ENCODE measurements at regions not wholly inside any gene's neighbourhood (a gene's known extent, or its start where the extent isn't known, plus 50 kb on each side); places are given as distances from the start of the nearest gene placed in this dataset.

- TF ChIP-seq CTCF (IDR thresholded peaks at IDR 0.05; ENCODE audit: low read depth, low read length), result no peak
- TF ChIP-seq EZH2phosphoT487 (IDR thresholded peaks at IDR 0.05; ENCODE audit: low read depth), result no peak
- no peaks in the 10 kb centered on the region for H3K27me3 ChIP-seq (ENCODE audit: low read depth, low read length)
- no peak overlapping the region for H3K4me3 ChIP-seq (ENCODE audit: low read length)
- H3K27ac ChIP-seq (ENCODE audit: low read length), result no peak overlapping the region
- no peaks in the 10 kb centered on the region for H3K36me3 ChIP-seq (replicated peaks; ENCODE audit: low read depth, low read length)
- no peaks in the 10 kb centered on the region for H3K79me2 ChIP-seq (ENCODE audit: low read length)
- H3K9ac ChIP-seq (ENCODE audit: low read length), result no peak overlapping the region
- H2AFZ ChIP-seq (ENCODE audit: low read depth, low read length), result no peak overlapping the region
- H3K9me3 ChIP-seq (ENCODE audit: insufficient read depth, low read length), result no peaks in the 10 kb centered on the region
- H4K20me1 ChIP-seq (ENCODE audit: insufficient read depth, low read length), result no peaks in the 10 kb centered on the region
- peaks cover 22% of the 10 kb centered on the region for H3K4me1 ChIP-seq (ENCODE audit: low read length)
- H3K4me2 ChIP-seq (ENCODE audit: low read length), result no peak overlapping the region
These were observed 651.3 kb upstream of the MIS18BP1 start for GRCh38 chr14:45904314-45904713.

GRCh38 chr14:45902241-45902640 lies 649.2 kb upstream of the MIS18BP1 start:
- H3K9me3 ChIP-seq (ENCODE audit: insufficient read depth, low read length), result no peaks in the 10 kb centered on the region
- peaks cover 18% of the 10 kb centered on the region for H3K4me1 ChIP-seq (ENCODE audit: low read length)
- H3K9ac ChIP-seq (ENCODE audit: low read length), result no peak overlapping the region
- no peak overlapping the region for H3K27ac ChIP-seq (ENCODE audit: low read length)
- no peaks in the 10 kb centered on the region for H3K79me2 ChIP-seq (ENCODE audit: low read length)
- no peak overlapping the region for H3K4me3 ChIP-seq (ENCODE audit: low read length)
- H4K20me1 ChIP-seq (ENCODE audit: insufficient read depth, low read length), result no peaks in the 10 kb centered on the region
- H3K27me3 ChIP-seq (ENCODE audit: low read depth, low read length), result no peaks in the 10 kb centered on the region
- no peak overlapping the region for H2AFZ ChIP-seq (ENCODE audit: low read depth, low read length)
- no peak for TF ChIP-seq CTCF (IDR thresholded peaks at IDR 0.05; ENCODE audit: low read depth, low read length)
- no peak for TF ChIP-seq EZH2phosphoT487 (IDR thresholded peaks at IDR 0.05; ENCODE audit: low read depth)
- H3K36me3 ChIP-seq (replicated peaks; ENCODE audit: low read depth, low read length), result no peaks in the 10 kb centered on the region
- no peak overlapping the region for H3K4me2 ChIP-seq (ENCODE audit: low read length)

- H3K4me2 ChIP-seq (ENCODE audit: low read length), result no peak overlapping the region
- H2AFZ ChIP-seq (ENCODE audit: low read depth, low read length), result no peak overlapping the region
- no peaks in the 10 kb centered on the region for H3K9me3 ChIP-seq (ENCODE audit: insufficient read depth, low read length)
- no peaks in the 10 kb centered on the region for H3K4me1 ChIP-seq (ENCODE audit: low read length)
- H3K79me2 ChIP-seq (ENCODE audit: low read length), result no peaks in the 10 kb centered on the region
- no peaks in the 10 kb centered on the region for H3K27me3 ChIP-seq (ENCODE audit: low read depth, low read length)
- no peaks in the 10 kb centered on the region for H3K36me3 ChIP-seq (replicated peaks; ENCODE audit: low read depth, low read length)
- TF ChIP-seq EZH2phosphoT487 (IDR thresholded peaks at IDR 0.05; ENCODE audit: low read depth), result no peak
- no peak overlapping the region for H3K4me3 ChIP-seq (ENCODE audit: low read length)
- H3K27ac ChIP-seq (ENCODE audit: low read length), result no peak overlapping the region
- H3K9ac ChIP-seq (ENCODE audit: low read length), result no peak overlapping the region
- no peaks in the 10 kb centered on the region for H4K20me1 ChIP-seq (ENCODE audit: insufficient read depth, low read length)
These were observed 644.4 kb upstream of the MIS18BP1 start for GRCh38 chr14:45897439-45897838.

- H3K9ac ChIP-seq (ENCODE audit: low read length), result no peak overlapping the region
- TF ChIP-seq EZH2phosphoT487 (IDR thresholded peaks at IDR 0.05; ENCODE audit: low read depth) (no peak), CTCF (IDR thresholded peaks at IDR 0.05; ENCODE audit: low read depth, low read length) (no peak)
- H3K4me3 ChIP-seq (ENCODE audit: low read length), result no peak overlapping the region
- no peaks in the 10 kb centered on the region for H3K9me3 ChIP-seq (ENCODE audit: insufficient read depth, low read length)
- H3K4me1 ChIP-seq (ENCODE audit: low read length), result 0 out of 2 replicates have a peak, but pooled peaks cover 4% of the 10 kb centered on the region
- no peak overlapping the region for H3K4me2 ChIP-seq (ENCODE audit: low read length)
- H3K27me3 ChIP-seq (ENCODE audit: low read depth, low read length), result no peaks in the 10 kb centered on the region
- no peaks in the 10 kb centered on the region for H3K36me3 ChIP-seq (replicated peaks; ENCODE audit: low read depth, low read length)
- no peak overlapping the region for H2AFZ ChIP-seq (ENCODE audit: low read depth, low read length)
- no peaks in the 10 kb centered on the region for H4K20me1 ChIP-seq (ENCODE audit: insufficient read depth, low read length)
- no peaks in the 10 kb centered on the region for H3K79me2 ChIP-seq (ENCODE audit: low read length)
- no peak overlapping the region for H3K27ac ChIP-seq (ENCODE audit: low read length)
These were observed 640.1 kb upstream of the MIS18BP1 start for GRCh38 chr14:45893127-45893526.

Data from OCI-LY3 (cell line).